ENCODE measurements at regions not wholly inside any gene's neighbourhood (a gene's known extent, or its start where the extent isn't known, plus 50 kb on each side); places are given as distances from the start of the nearest gene placed in this dataset.

- Histone ChIP-seq H3K9me2 (replicated peaks; ENCODE audit: control insufficient read depth, low read length) (no peaks in the 10 kb centered on the region), H3F3A (ENCODE audit: control insufficient read depth, insufficient read depth) (no peaks in the 10 kb centered on the region), H3K4me1 (ENCODE audit: control insufficient read depth, low read length) (no peaks in the 10 kb centered on the region), H3K27me3 (ENCODE audit: control insufficient read depth, low read length) (no peaks in the 10 kb centered on the region), H3K79me2 (ENCODE audit: control insufficient read depth, low read length) (no peaks in the 10 kb centered on the region), H3K36me3 (ENCODE audit: control insufficient read depth, low read length) (no peaks in the 10 kb centered on the region), H3K27ac (ENCODE audit: low read depth, low read length) (no peak overlapping the region), H3K4me3 (ENCODE audit: low read length) (no peak overlapping the region), H3K9me3 (ENCODE audit: control insufficient read depth, insufficient read depth, low read length) (no peaks in the 10 kb centered on the region), H4K20me1 (ENCODE audit: control insufficient read depth, insufficient read depth, low read depth, low read length) (no peaks in the 10 kb centered on the region), H3K4me2 (ENCODE audit: low read length) (no peak overlapping the region)
- TF ChIP-seq EZH2phosphoT487 (IDR thresholded peaks at IDR 0.05; ENCODE audit: borderline replicate concordance, low read length), result no peak
- no peak for TF ChIP-seq CTCF (IDR thresholded peaks at IDR 0.05; ENCODE audit: low read depth, low read length, poor library complexity, severe bottlenecking)
Observed at GRCh38 chr4:62912531-62912930, 1496.7 kb downstream of the TECRL start.

- Histone ChIP-seq H3K9me3 (ENCODE audit: control insufficient read depth, insufficient read depth, low read length) (no peaks in the 10 kb centered on the region), H3K4me2 (ENCODE audit: low read length) (no peak overlapping the region), H3K4me1 (ENCODE audit: control insufficient read depth, low read length) (no peaks in the 10 kb centered on the region), H3K27me3 (ENCODE audit: control insufficient read depth, low read length) (no peaks in the 10 kb centered on the region), H3K4me3 (ENCODE audit: low read length) (no peak overlapping the region), H3K27ac (ENCODE audit: low read depth, low read length) (no peak overlapping the region), H3K36me3 (ENCODE audit: control insufficient read depth, low read length) (no peaks in the 10 kb centered on the region), H3K9me2 (replicated peaks; ENCODE audit: control insufficient read depth, low read length) (no peaks in the 10 kb centered on the region), H3F3A (ENCODE audit: control insufficient read depth, insufficient read depth) (no peaks in the 10 kb centered on the region), H3K79me2 (ENCODE audit: control insufficient read depth, low read length) (no peaks in the 10 kb centered on the region), H4K20me1 (ENCODE audit: control insufficient read depth, insufficient read depth, low read depth, low read length) (no peaks in the 10 kb centered on the region)
- TF ChIP-seq CTCF (IDR thresholded peaks at IDR 0.05; ENCODE audit: low read depth, low read length, poor library complexity, severe bottlenecking), result no peak
- no peak for TF ChIP-seq EZH2phosphoT487 (IDR thresholded peaks at IDR 0.05; ENCODE audit: borderline replicate concordance, low read length)
Observed at GRCh38 chr4:62909238-62909637, 1500.0 kb downstream of the TECRL start.

GRCh38 chr4:62901101-62901500 lies 1508.1 kb downstream of the TECRL start:
- Histone ChIP-seq H4K20me1 (ENCODE audit: control insufficient read depth, insufficient read depth, low read depth, low read length) (no peaks in the 10 kb centered on the region), H3K4me1 (ENCODE audit: control insufficient read depth, low read length) (no peaks in the 10 kb centered on the region), H3K9me2 (replicated peaks; ENCODE audit: control insufficient read depth, low read length) (no peaks in the 10 kb centered on the region), H3K27me3 (ENCODE audit: control insufficient read depth, low read length) (no peaks in the 10 kb centered on the region), H3K79me2 (ENCODE audit: control insufficient read depth, low read length) (no peaks in the 10 kb centered on the region), H3K27ac (ENCODE audit: low read depth, low read length) (no peak overlapping the region), H3K36me3 (ENCODE audit: control insufficient read depth, low read length) (no peaks in the 10 kb centered on the region), H3K4me2 (ENCODE audit: low read length) (no peak overlapping the region), H3F3A (ENCODE audit: control insufficient read depth, insufficient read depth) (no peaks in the 10 kb centered on the region), H3K9me3 (ENCODE audit: control insufficient read depth, insufficient read depth, low read length) (peaks cover 16% of the 10 kb centered on the region), H3K4me3 (ENCODE audit: low read length) (no peak overlapping the region)
- TF ChIP-seq CTCF (IDR thresholded peaks at IDR 0.05; ENCODE audit: low read depth, low read length, poor library complexity, severe bottlenecking) (no peak), EZH2phosphoT487 (IDR thresholded peaks at IDR 0.05; ENCODE audit: borderline replicate concordance, low read length) (no peak)

Measured in DOHH2 (cell line).